Mesodermal cell (in vitro differentiated cells): ENCODE measurements at regions not wholly inside any gene's neighbourhood (a gene's known extent, or its start where the extent isn't known, plus 50 kb on each side); places are given as distances from the start of the nearest gene placed in this dataset.

Source experiments
- H3K27ac ChIP-seq: 2 replicates; pipeline ENCODE4 v1.7.0; 2013; ENCODE audit warnings: mild to moderate bottlenecking, low read depth, low read length, moderate library complexity; ENCODE audit not compliant: severe bottlenecking
- H3K36me3 ChIP-seq: 2 replicates; pipeline ENCODE4 v1.7.1; 2013; ENCODE audit warnings: mild to moderate bottlenecking, low read length, moderate library complexity; ENCODE audit not compliant: control insufficient read depth, insufficient read depth
- H3K4me1 ChIP-seq: one replicate; pipeline ENCODE4 v1.7.1; 2013; ENCODE audit warnings: mild to moderate bottlenecking, low read length; ENCODE audit not compliant: insufficient read depth, control insufficient read depth, poor library complexity, severe bottlenecking
- H3K4me3 ChIP-seq: 2 replicates; pipeline ENCODE4 v1.7.0; 2013; ENCODE audit warnings: low read length, control low read depth, mild to moderate bottlenecking; ENCODE audit not compliant: insufficient read depth, poor library complexity, severe bottlenecking; ENCODE audit errors: extremely low read depth
- H3K9me3 ChIP-seq: 2 replicates; pipeline ENCODE4 v1.7.1; 2013; ENCODE audit warnings: mild to moderate bottlenecking, low read length, moderate library complexity; ENCODE audit not compliant: control insufficient read depth
- WGBS, 2 experiments: methylation state at CpG; one replicate each; pipeline ENCODE4 v1.1.5; 2013; ENCODE audit warnings: missing lambda C conversion rate in 2 of 2; ENCODE audit not compliant: insufficient coverage in 2 of 2; 5-methylcytosine and 5-hydroxymethylcytosine counted together

DNA sequence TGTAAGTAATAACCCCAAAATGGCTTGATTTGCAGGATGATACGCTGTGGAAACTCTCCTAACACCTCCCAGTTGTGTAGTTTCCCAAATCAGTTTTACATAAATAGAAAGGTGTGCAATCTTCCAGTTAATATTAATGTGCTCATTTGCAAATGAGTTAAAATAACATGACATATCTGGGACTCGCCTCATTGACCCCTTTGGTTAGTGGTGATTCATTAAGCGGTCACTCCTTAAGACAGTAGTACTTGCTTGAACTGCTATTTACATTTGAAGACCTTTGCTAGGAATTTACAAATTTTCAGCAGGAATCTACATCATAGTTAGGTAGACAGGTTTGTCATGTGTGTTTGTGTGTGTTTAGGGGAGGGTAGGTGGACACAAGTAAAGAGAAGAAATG, 1367.7 kb upstream of the CELF4 start:
- no peak overlapping the region for H3K27ac ChIP-seq
- no peak overlapping the region for H3K4me3 ChIP-seq
- H3K4me1 ChIP-seq, result no peaks in the 10 kb centered on the region
- H3K9me3 ChIP-seq, result no peaks in the 10 kb centered on the region
- H3K36me3 ChIP-seq, result no peaks in the 10 kb centered on the region
- WGBS, 2 experiments, result 83% methylated on average over 2 of the region's 3 CpGs; no CpG with 5 or more reads in 1 of the 2 experiments

GRCh38 chr18:38932752-38933151, 1367.2 kb upstream of the CELF4 start:
- H3K9me3 ChIP-seq, result no peaks in the 10 kb centered on the region
- H3K27ac ChIP-seq, result no peak overlapping the region
- WGBS, 2 experiments, result no CpG with 5 or more reads among the region's 3 CpGs
- no peaks in the 10 kb centered on the region for H3K36me3 ChIP-seq
- no peak overlapping the region for H3K4me3 ChIP-seq
- H3K4me1 ChIP-seq, result no peaks in the 10 kb centered on the region

GRCh38 chr18:38931754-38932050, 1366.1 kb upstream of the CELF4 start:
- Histone ChIP-seq H3K36me3 (no peaks in the 10 kb centered on the region), H3K4me3 (no peak overlapping the region), H3K4me1 (no peaks in the 10 kb centered on the region), H3K27ac (no peak overlapping the region), H3K9me3 (no peaks in the 10 kb centered on the region)
- 93 to 100% methylated on average over 1 to 3 of the region's 3 CpGs for WGBS, 2 experiments

- 0 to 43% methylated on average over 1 of the region's 3 CpGs for WGBS, 2 experiments
- no peaks in the 10 kb centered on the region for H3K4me1 ChIP-seq
Observed at GRCh38 chr18:38930881-38931753, 1365.5 kb upstream of the CELF4 start.

DNA sequence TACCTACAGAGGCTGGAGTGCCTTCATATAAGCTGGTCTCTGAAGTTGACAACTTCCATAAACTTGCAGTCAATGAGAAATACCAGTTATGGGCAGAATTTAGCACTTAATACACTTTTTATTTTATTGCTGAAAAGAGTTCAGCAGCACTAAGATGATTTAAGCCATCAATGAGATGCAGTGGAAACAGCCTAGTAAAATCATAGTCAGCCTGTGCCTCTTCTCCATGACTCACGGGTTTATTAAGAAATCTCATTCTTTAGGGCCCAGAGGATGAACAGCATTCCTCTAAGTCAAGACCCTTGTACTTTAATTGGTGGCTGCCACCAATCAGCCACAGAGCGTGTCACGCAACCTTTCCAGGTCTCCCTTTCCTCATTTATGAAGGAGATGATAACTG, 1357.9 kb upstream of the CELF4 start:
- H3K4me3 ChIP-seq, result no peak overlapping the region
- H3K36me3 ChIP-seq, result no peaks in the 10 kb centered on the region
- H3K4me1 ChIP-seq, result peaks cover 7% of the 10 kb centered on the region
- no peaks in the 10 kb centered on the region for H3K9me3 ChIP-seq
- 100% methylated on average over 1 of the region's 3 CpGs for WGBS, 2 experiments
- peak overlapping the region; percentile 18 for H3K27ac ChIP-seq

More at GRCh38 chr18:38930881-38931753, 1365.5 kb upstream of the CELF4 start:
- Histone ChIP-seq H3K36me3 (no peaks in the 10 kb centered on the region), H3K9me3 (no peaks in the 10 kb centered on the region), H3K4me3 (no peak overlapping the region), H3K27ac (no peak overlapping the region)

DNA sequence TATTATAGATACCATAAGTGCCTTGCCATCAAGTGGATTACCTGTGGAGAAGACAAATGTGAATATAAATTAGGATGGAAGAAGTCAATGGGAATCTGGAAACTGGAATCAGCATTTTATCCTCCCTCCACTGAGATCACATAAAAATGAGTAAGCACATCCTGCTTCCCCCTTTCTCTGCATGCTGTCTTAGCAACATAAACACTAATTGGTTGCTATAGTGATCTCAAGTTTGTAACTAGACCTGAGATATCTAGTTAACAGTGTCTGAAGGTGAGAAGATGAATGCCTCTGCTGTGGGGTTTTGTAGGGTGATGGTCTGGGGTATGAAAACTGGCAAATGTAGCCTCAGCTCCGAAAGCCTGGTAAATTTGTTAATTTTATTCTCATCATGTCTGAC, 1357.5 kb upstream of the CELF4 start:
- Histone ChIP-seq H3K36me3 (no peaks in the 10 kb centered on the region), H3K4me3 (no peak overlapping the region), H3K27ac (peak overlapping the region; percentile 18), H3K9me3 (no peaks in the 10 kb centered on the region), H3K4me1 (peaks cover 7% of the 10 kb centered on the region)
- no CpG with 5 or more reads among the region's 1 CpG for WGBS, 2 experiments

- Histone ChIP-seq H3K9me3 (no peaks in the 10 kb centered on the region), H3K4me1 (no peaks in the 10 kb centered on the region), H3K36me3 (no peaks in the 10 kb centered on the region), H3K27ac (no peak overlapping the region), H3K4me3 (no peak overlapping the region)
- no CpG with 5 or more reads among the region's 2 CpGs for WGBS, 2 experiments
Observed at GRCh38 chr18:38909972-38910371, 1344.4 kb upstream of the CELF4 start.

- peak overlapping the region; percentile 23 for H3K27ac ChIP-seq
- H3K4me3 ChIP-seq, result no peak overlapping the region
- H3K36me3 ChIP-seq, result no peaks in the 10 kb centered on the region
- H3K9me3 ChIP-seq, result no peaks in the 10 kb centered on the region
- 33 to 55% methylated on average over 2 of the region's 2 CpGs for WGBS, 2 experiments
- peaks cover 9% of the 10 kb centered on the region for H3K4me1 ChIP-seq
Observed at GRCh38 chr18:38902796-38903195, 1337.2 kb upstream of the CELF4 start.

GRCh38 chr18:38900445-38900844, 1334.8 kb upstream of the CELF4 start:
- WGBS, 2 experiments, result 83 to 93% methylated on average over 2 to 4 of the region's 4 CpGs
- H3K4me1 ChIP-seq, result peaks cover 9% of the 10 kb centered on the region
- H3K27ac ChIP-seq, result no peak overlapping the region
- H3K9me3 ChIP-seq, result no peaks in the 10 kb centered on the region
- H3K36me3 ChIP-seq, result no peaks in the 10 kb centered on the region
- H3K4me3 ChIP-seq, result no peak overlapping the region

- 80 to 83% methylated on average over 2 of the region's 2 CpGs for WGBS, 2 experiments
- H3K36me3 ChIP-seq, result no peaks in the 10 kb centered on the region
- no peak overlapping the region for H3K4me3 ChIP-seq
- H3K27ac ChIP-seq, result no peak overlapping the region
- H3K9me3 ChIP-seq, result no peaks in the 10 kb centered on the region
- peaks cover 9% of the 10 kb centered on the region for H3K4me1 ChIP-seq
Observed at GRCh38 chr18:38900031-38900430, 1334.4 kb upstream of the CELF4 start.

DNA sequence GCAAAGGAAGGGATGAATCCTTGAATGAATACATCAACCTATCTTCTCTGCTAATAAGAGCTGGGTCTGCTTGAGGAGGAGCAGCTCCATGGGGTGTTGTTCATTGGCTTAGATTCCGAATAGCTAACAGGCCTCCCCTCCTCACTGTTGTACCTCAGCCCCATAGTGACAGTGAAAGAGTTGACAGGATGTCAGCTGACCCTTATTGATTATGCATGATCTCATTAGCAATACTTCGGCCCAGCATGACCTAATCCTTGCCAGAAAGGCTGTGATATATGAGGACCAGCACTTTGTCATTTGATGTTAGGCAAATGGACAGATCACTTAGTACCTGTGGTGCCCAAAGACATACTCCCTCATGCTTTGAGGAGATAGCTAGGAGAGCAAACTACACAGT, 1333.7 kb upstream of the CELF4 start:
- 89 to 100% methylated on average over 1 of the region's 2 CpGs for WGBS, 2 experiments
- no peaks in the 10 kb centered on the region for H3K36me3 ChIP-seq
- no peaks in the 10 kb centered on the region for H3K9me3 ChIP-seq
- H3K27ac ChIP-seq, result no peak overlapping the region
- H3K4me3 ChIP-seq, result no peak overlapping the region
- peaks cover 9% of the 10 kb centered on the region for H3K4me1 ChIP-seq
